Skeletal muscle tissue (tissue), 3 donors: ENCODE measurements at regions not wholly inside any gene's neighbourhood (a gene's known extent, or its start where the extent isn't known, plus 50 kb on each side); places are given as distances from the start of the nearest gene placed in this dataset.

Source experiments
- H3K27ac ChIP-seq: one replicate; pipeline ENCODE4 v1.7.0; 2013; ENCODE audit warnings: mild to moderate bottlenecking, low read depth, low read length, inconsistent platforms
- H3K27me3 ChIP-seq, 3 donors: one replicate each; pipeline ENCODE4 v1.7.0; 2013; ENCODE audit warnings: low read length in 3 of 3; ENCODE audit not compliant: control insufficient read depth in 3 of 3, insufficient read depth in 3 of 3
- H3K36me3 ChIP-seq, 3 donors: one replicate each; pipeline ENCODE4 v1.7.0; 2013; ENCODE audit warnings: low read length in 3 of 3; ENCODE audit not compliant: control insufficient read depth in 3 of 3, insufficient read depth in 3 of 3
- H3K4me1 ChIP-seq, 3 donors: one replicate each; pipeline ENCODE4 v1.7.0; 2013; ENCODE audit warnings: low read length in 3 of 3, mild to moderate bottlenecking in 3 of 3; ENCODE audit not compliant: control insufficient read depth in 3 of 3, insufficient read depth in 3 of 3
- H3K4me3 ChIP-seq, 3 donors: one replicate each; pipeline ENCODE4 v1.7.0; 2013; ENCODE audit warnings: low read length in 3 of 3
- H3K9ac ChIP-seq, 3 donors: one replicate each; pipeline ENCODE4 v1.7.0; 2013; ENCODE audit warnings: low read length in 3 of 3, mild to moderate bottlenecking in 3 of 3, moderate library complexity in 2 of 3, low read depth in 1 of 3
- H3K9me3 ChIP-seq, 3 donors: one replicate each; pipeline ENCODE4 v1.7.0; 2013; ENCODE audit warnings: low read length in 3 of 3; ENCODE audit not compliant: control insufficient read depth in 3 of 3
- donor health status: Osteomylitis.

- Histone ChIP-seq H3K9ac (no peak overlapping the region), H3K9me3 (no peaks in the 10 kb centered on the region), H3K27me3 (no peaks in the 10 kb centered on the region)
Observed at GRCh38 chr1:101101360-101101759, 75.8 kb upstream of the DPH5 start.

GRCh38 chr1:101100674-101101073 lies 75.1 kb upstream of the DPH5 start:
- H3K4me1 ChIP-seq = no peaks in the 10 kb centered on the region

More at GRCh38 chr1:101101360-101101759, 75.8 kb upstream of the DPH5 start:
- H3K4me3 ChIP-seq = no peak overlapping the region
- no peak overlapping the region for H3K27ac ChIP-seq
- H3K4me1 ChIP-seq = peaks cover 0 to 3% (median 0%) of the 10 kb centered on the region in 3 donors
- H3K36me3 ChIP-seq = no peaks in the 10 kb centered on the region

DNA sequence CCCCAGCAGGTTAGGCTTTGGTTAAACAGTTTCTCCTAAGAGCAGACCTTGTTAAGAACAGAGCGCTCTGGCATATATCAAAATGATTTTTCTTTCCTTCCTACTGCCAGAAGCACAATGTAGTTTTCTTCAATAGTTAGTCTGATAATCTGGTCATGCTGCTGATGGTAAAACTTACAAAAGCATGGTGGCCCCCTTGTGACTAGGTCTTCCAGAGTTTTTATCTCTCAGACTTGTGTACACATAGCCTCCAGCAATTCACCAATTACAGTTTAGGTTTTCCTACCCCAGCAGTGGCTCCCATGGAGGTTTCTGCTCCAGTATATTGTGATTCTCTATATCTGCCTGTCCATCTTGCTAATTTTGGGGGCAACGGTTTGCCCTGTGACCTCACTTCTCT lies 73.3 kb upstream of the DPH5 start:
- Histone ChIP-seq H3K27me3 (no peaks in the 10 kb centered on the region), H3K9me3 (no peaks in the 10 kb centered on the region)

More at GRCh38 chr1:101100674-101101073, 75.1 kb upstream of the DPH5 start:
- H3K9ac ChIP-seq = no peak overlapping the region
- no peaks in the 10 kb centered on the region for H3K27me3 ChIP-seq
- no peaks in the 10 kb centered on the region for H3K9me3 ChIP-seq
- H3K27ac ChIP-seq = no peak overlapping the region
- no peak overlapping the region for H3K4me3 ChIP-seq
- no peaks in the 10 kb centered on the region for H3K36me3 ChIP-seq

GRCh38 chr1:101098327-101098726 lies 72.7 kb upstream of the DPH5 start:
- Histone ChIP-seq H3K4me1 (no peaks in the 10 kb centered on the region), H3K9me3 (no peaks in the 10 kb centered on the region), H3K27me3 (no peaks in the 10 kb centered on the region), H3K4me3 (no peak overlapping the region), H3K27ac (no peak overlapping the region), H3K9ac (no peak overlapping the region), H3K36me3 (no peaks in the 10 kb centered on the region)

More for the DNA sequence above, 73.3 kb upstream of the DPH5 start:
- Histone ChIP-seq H3K27ac (no peak overlapping the region), H3K9ac (no peak overlapping the region), H3K36me3 (no peaks in the 10 kb centered on the region), H3K4me3 (no peak overlapping the region), H3K4me1 (no peaks in the 10 kb centered on the region)

DNA sequence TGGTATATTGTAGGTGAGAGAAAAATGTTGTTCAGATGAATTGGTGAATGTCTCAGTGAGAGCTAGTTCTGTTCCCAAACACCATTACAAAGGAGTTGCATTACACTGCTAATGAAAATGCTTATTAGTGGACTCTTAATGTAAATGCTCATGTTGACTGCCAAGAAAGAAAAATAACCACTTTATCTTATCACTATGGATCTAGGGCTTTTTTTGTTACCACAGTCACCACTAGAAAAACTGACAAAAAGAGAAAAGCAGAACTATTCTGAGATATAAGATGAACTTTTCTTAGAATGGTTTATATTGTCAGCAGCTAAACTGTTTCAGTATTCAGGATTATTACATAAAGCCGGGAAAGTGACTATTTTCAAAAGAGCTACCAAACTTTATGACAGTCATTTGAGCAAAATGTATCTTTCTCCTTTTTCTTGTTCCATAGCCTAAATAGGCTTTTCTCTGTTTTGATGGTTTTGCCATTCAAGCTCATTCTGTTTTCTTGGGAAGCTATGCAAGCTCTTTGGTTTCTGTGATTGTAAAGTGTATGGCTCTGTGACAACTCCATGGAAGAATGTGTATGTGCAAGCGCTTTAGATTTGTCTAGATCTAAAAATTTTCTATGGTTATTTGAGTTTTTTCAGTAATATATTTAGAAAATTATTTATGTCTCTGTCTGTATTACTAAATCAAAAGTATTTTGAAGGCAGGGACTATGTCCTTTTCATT lies 64.2 kb upstream of the DPH5 start:
- Histone ChIP-seq H3K9ac (no peak overlapping the region), H3K4me1 (no peaks in the 10 kb centered on the region), H3K9me3 (no peaks in the 10 kb centered on the region), H3K4me3 (no peak overlapping the region), H3K36me3 (no peaks in the 10 kb centered on the region), H3K27me3 (no peaks in the 10 kb centered on the region), H3K27ac (no peak overlapping the region)

DNA sequence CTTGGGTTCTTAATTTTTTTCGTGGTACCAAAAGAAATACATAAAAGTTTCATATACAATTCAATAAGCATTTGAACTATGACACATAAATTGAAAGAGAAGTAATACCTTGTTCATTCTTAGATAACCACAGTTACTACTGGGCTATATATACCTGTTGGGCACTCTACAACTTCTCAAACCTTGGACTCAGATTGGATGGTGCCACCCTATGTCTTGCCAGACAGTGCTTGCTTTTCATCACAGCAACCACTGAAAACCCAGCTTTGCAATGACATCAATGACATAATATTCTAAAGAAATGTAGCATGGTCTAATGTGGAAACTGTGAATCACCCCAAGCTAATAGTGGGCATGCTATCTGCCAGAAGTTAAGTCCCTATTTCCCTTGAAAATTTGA lies 62.8 kb upstream of the DPH5 start:
- H3K4me3 ChIP-seq = no peak overlapping the region
- no peaks in the 10 kb centered on the region for H3K4me1 ChIP-seq
- no peak overlapping the region for H3K9ac ChIP-seq
- H3K27ac ChIP-seq = no peak overlapping the region
- H3K27me3 ChIP-seq = no peaks in the 10 kb centered on the region
- H3K36me3 ChIP-seq = no peaks in the 10 kb centered on the region
- H3K9me3 ChIP-seq = no peaks in the 10 kb centered on the region

DNA sequence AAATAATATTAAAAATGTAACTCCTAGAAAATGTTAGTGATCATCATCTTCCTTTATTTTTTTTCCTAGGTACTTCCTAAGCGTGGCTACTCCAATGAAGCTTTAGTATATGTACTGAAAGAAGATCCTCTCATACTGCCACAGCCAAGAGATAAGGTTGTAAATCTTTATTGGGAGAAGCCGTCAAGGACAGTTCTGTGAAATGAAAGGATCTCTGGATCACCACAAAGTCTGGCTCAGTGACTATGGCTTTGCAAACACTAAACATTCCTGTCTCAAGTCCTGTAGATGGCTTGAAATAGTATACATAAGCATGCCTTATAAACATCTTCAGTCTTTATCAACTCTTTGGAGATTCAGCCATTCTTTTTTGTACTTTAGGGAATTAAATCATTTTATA lies 61.2 kb upstream of the DPH5 start:
- Histone ChIP-seq H3K4me1 (no peaks in the 10 kb centered on the region), H3K27me3 (no peaks in the 10 kb centered on the region), H3K9me3 (no peaks in the 10 kb centered on the region), H3K9ac (no peak overlapping the region), H3K36me3 (no peaks in the 10 kb centered on the region), H3K27ac (no peak overlapping the region), H3K4me3 (no peak overlapping the region)

GRCh38 chr1:101081496-101082488 lies 56.2 kb upstream of the DPH5 start:
- H3K4me3 ChIP-seq = no peak overlapping the region
- H3K27ac ChIP-seq = no peak overlapping the region
- H3K36me3 ChIP-seq = no peaks in the 10 kb centered on the region

DNA sequence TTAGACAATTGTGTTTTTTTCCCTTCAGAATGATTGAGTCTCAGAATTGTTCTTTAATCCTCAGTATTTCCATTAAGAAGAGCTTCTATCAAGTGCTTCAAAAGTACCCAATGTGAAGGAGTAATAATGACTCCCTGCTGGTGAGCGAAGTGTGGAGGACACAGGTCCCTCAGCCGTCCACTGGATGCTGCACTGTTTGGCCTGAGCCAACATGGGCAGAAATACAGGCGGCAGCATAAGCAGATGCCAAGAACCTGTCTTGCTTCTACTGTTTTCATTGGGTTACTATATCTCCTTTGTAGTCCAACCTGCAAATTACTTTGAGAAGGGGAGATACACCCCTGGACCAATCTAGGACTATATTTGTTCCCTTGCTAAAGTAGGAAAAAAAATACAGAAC lies 55.3 kb upstream of the DPH5 start:
- Histone ChIP-seq H3K9me3 (no peaks in the 10 kb centered on the region), H3K4me3 (no peak overlapping the region), H3K4me1 (no peaks in the 10 kb centered on the region), H3K27ac (no peak overlapping the region), H3K9ac (no peak overlapping the region), H3K27me3 (no peaks in the 10 kb centered on the region), H3K36me3 (no peaks in the 10 kb centered on the region)

More at GRCh38 chr1:101081496-101082488, 56.2 kb upstream of the DPH5 start:
- Histone ChIP-seq H3K9ac (no peak overlapping the region), H3K27me3 (no peaks in the 10 kb centered on the region), H3K4me1 (no peaks in the 10 kb centered on the region), H3K9me3 (no peaks in the 10 kb centered on the region)

- Histone ChIP-seq H3K36me3 (no peaks in the 10 kb centered on the region), H3K27me3 (no peaks in the 10 kb centered on the region), H3K4me3 (no peak overlapping the region), H3K27ac (no peak overlapping the region), H3K9ac (no peak overlapping the region), H3K9me3 (no peaks in the 10 kb centered on the region), H3K4me1 (no peaks in the 10 kb centered on the region)
Observed at GRCh38 chr1:101079341-101079740, 53.8 kb upstream of the DPH5 start.
